ENCODE measurements at regions not wholly inside any gene's neighbourhood (a gene's known extent, or its start where the extent isn't known, plus 50 kb on each side); places are given as distances from the start of the nearest gene placed in this dataset.

GRCh38 chr7:136086712-136087111 is 109.6 kb upstream of the MTPN start:
- CTCF ChIA-PET = no interaction called here

DNA sequence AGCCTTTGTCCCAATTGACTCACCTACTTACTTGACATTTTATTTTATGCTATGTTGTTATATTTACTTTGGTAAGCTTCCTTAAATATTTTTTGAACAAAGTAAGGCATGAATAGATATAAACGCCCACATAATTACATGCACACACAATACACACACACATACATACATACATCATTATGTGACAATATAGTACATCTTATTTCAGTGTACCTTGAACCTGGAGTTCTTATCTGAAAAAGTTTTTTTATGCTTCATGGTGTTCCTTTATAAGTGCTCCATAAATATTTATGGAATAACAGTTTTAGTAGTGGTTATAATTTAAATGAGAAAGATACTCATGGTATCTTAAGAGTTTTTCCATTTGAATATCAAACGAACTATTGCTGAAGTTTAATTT is 102.8 kb upstream of the MTPN start:
- DNase-seq (ENCODE audit: low read depth) = no peak
- TF ChIP-seq, protein P1, sequence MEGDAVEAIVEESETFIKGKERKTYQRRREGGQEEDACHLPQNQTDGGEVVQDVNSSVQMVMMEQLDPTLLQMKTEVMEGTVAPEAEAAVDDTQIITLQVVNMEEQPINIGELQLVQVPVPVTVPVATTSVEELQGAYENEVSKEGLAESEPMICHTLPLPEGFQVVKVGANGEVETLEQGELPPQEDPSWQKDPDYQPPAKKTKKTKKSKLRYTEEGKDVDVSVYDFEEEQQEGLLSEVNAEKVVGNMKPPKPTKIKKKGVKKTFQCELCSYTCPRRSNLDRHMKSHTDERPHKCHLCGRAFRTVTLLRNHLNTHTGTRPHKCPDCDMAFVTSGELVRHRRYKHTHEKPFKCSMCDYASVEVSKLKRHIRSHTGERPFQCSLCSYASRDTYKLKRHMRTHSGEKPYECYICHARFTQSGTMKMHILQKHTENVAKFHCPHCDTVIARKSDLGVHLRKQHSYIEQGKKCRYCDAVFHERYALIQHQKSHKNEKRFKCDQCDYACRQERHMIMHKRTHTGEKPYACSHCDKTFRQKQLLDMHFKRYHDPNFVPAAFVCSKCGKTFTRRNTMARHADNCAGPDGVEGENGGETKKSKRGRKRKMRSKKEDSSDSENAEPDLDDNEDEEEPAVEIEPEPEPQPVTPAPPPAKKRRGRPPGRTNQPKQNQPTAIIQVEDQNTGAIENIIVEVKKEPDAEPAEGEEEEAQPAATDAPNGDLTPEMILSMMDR (IDR thresholded peaks at IDR 0.05; ENCODE audit: insufficient read depth, low read depth, low read length) = no peak
- CTCF ChIA-PET = no interaction called here
- POLR2A ChIA-PET = interaction anchor here (0.7 kb wide), 1 partner anchor 1039 kb away, joined by 3 read pairs; no protein-coding TSS in a partner anchor
- Histone ChIP-seq H3K36me3 (ENCODE audit: control insufficient read depth, insufficient read depth, low read length) (no peaks in the 10 kb centered on the region), H3K4me3 (ENCODE audit: low read depth, low read length) (no peak overlapping the region), H3K27me3 (ENCODE audit: control insufficient read depth, insufficient read depth, low read length) (no peaks in the 10 kb centered on the region)

More at GRCh38 chr7:136086712-136087111, 109.6 kb upstream of the MTPN start:
- H3K27me3 ChIP-seq (ENCODE audit: control insufficient read depth, insufficient read depth, low read length) = no peaks in the 10 kb centered on the region
- POLR2A ChIA-PET = no interaction called here
- TF ChIP-seq, protein P1 (IDR thresholded peaks at IDR 0.05; ENCODE audit: insufficient read depth, low read depth, low read length) = no peak
- DNase-seq (ENCODE audit: low read depth) = peak; percentile 26
- peak overlapping the region; percentile 20; the same call in 1 of the 2 replicates for H3K4me3 ChIP-seq (ENCODE audit: low read depth, low read length)
- no peaks in the 10 kb centered on the region for H3K36me3 ChIP-seq (ENCODE audit: control insufficient read depth, insufficient read depth, low read length)

DNA sequence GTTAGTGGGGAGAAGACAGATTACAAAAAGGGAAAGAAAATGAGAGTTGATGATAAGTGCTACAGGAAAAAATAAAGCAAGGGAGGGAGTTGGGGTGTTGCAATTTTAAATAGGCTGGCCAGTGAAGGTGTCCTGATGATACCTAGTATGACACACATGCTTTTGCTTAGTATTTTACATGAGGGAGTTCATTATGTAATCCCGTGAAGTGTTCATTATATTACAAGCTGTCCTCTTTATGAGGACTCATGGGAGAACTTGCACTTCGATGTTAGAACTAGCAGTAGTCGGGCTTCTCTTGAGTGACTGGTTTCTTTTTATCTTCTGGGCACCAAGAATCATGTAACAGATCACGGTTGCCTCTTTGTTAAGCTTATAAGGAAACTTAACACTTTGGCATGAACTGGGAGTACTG is 102.3 kb upstream of the MTPN start:
- POLR2A ChIA-PET = interaction anchor here (0.7 kb wide), 1 partner anchor 1039 kb away, joined by 3 read pairs; no protein-coding TSS in a partner anchor
- DNase-seq (ENCODE audit: low read depth) = no peak
- no peak overlapping the region for H3K4me3 ChIP-seq (ENCODE audit: low read depth, low read length)
- CTCF ChIA-PET = no interaction called here
- no peaks in the 10 kb centered on the region for H3K36me3 ChIP-seq (ENCODE audit: control insufficient read depth, insufficient read depth, low read length)
- TF ChIP-seq, protein P1 (IDR thresholded peaks at IDR 0.05; ENCODE audit: insufficient read depth, low read depth, low read length) = no peak
- H3K27me3 ChIP-seq (ENCODE audit: control insufficient read depth, insufficient read depth, low read length) = no peaks in the 10 kb centered on the region

DNA sequence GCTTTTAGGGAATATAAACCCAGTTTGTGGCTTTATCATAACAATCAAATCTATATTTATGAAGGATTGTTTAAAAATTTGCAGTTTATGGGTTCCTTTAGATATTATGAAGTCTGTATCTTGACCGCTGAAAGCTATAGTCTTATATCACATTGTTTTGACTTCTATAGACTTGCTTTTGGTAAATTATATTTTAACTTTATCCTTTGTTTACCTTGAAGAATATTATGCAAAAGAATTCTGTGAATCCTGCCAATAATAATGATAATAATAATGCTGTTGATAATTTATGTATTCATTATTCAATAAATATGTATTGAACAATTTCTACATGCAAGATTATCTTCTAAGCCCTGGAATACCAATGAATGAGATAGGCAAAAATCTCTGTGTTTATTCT is 101.9 kb upstream of the MTPN start:
- Histone ChIP-seq H3K4me3 (ENCODE audit: low read depth, low read length) (no peak overlapping the region), H3K27me3 (ENCODE audit: control insufficient read depth, insufficient read depth, low read length) (no peaks in the 10 kb centered on the region), H3K36me3 (ENCODE audit: control insufficient read depth, insufficient read depth, low read length) (no peaks in the 10 kb centered on the region)
- ChIA-PET CTCF (no interaction called here), POLR2A (interaction anchor here (0.7 kb wide), 1 partner anchor 1038 kb away, joined by 3 read pairs; no protein-coding TSS in a partner anchor)
- DNase-seq (ENCODE audit: low read depth) = no peak
- TF ChIP-seq, protein P1 (IDR thresholded peaks at IDR 0.05; ENCODE audit: insufficient read depth, low read depth, low read length) = no peak

DNA sequence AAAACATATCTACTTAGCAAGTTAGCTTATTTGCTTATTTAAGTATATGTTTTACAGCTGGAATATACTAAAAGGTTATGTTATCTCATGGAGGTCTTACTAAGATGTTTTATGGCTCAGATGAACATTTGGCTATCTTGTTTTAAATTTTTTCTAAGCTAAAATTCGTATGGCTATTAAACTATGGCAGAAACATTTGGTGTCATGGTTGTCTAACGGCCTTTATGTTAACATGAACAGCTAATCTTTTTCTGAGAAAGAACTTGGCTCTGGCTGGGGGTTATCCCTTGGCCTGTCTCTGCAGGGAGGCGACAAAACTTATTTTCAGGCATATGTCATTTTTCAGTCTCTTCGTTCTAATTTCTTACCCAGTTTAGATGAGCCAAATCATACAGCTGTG is 101.5 kb upstream of the MTPN start:
- Histone ChIP-seq H3K36me3 (ENCODE audit: control insufficient read depth, insufficient read depth, low read length) (no peaks in the 10 kb centered on the region), H3K4me3 (ENCODE audit: low read depth, low read length) (no peak overlapping the region), H3K27me3 (ENCODE audit: control insufficient read depth, insufficient read depth, low read length) (no peaks in the 10 kb centered on the region)
- DNase-seq (ENCODE audit: low read depth) = no peak
- TF ChIP-seq, protein P1 (IDR thresholded peaks at IDR 0.05; ENCODE audit: insufficient read depth, low read depth, low read length) = no peak
- ChIA-PET POLR2A (no interaction called here), CTCF (no interaction called here)

Measured in BJ (cell line).